ENCODE measurements at regions not wholly inside any gene's neighbourhood (a gene's known extent, or its start where the extent isn't known, plus 50 kb on each side); places are given as distances from the start of the nearest gene placed in this dataset.

- DNase-seq = no peak
- no peaks in the 10 kb centered on the region for H3K27me3 ChIP-seq (ENCODE audit: control insufficient read depth in 2 of 2, insufficient read depth in 2 of 2, low read length in 2 of 2)
- H3K36me3 ChIP-seq (replicated peaks in 1 of 2; ENCODE audit: control insufficient read depth in 1 of 2, insufficient read depth in 2 of 2, low read length in 2 of 2) = no peaks in the 10 kb centered on the region
- H3K79me2 ChIP-seq (ENCODE audit: insufficient read depth, low read length) = no peaks in the 10 kb centered on the region
- WGBS (ENCODE audit: insufficient coverage) = 86% methylated on average over 2 of the region's 5 CpGs
- H3K4me3 Mint-ChIP-seq = no peak overlapping the region
- no peak for TF ChIP-seq CTCF (IDR thresholded peaks at IDR 0.05)
- H3K27me3 Mint-ChIP-seq (ENCODE audit: low read depth in 3 of 3) = peaks cover 0 to 2% (median 0%) of the 10 kb centered on the region in 3 donors
- no peak overlapping the region for H3K9ac ChIP-seq (ENCODE audit: insufficient read depth, low read length, poor library complexity, severe bottlenecking)
- H3K4me1 Mint-ChIP-seq = no peaks in the 10 kb centered on the region
- H3K4me3 ChIP-seq (replicated peaks in 1 of 3; ENCODE audit: low read depth in 2 of 3, low read length in 3 of 3) = no peak overlapping the region
- no peak overlapping the region for H3K27ac Mint-ChIP-seq
- intact Hi-C loops (cut with micrococcal nuclease) = no loop called here
- peaks cover 0 to 10% (median 3%) of the 10 kb centered on the region in 7 donors for H3K9me3 Mint-ChIP-seq
- no peak overlapping the region for H2AFZ ChIP-seq (ENCODE audit: insufficient read depth, low read depth, low read length, poor library complexity, severe bottlenecking)
- H3K27ac ChIP-seq (ENCODE audit: low read depth in 1 of 2, low read length in 2 of 2) = no peak overlapping the region
- peaks cover 0 to under 1% of the 10 kb centered on the region in 2 donors for H3K9me3 ChIP-seq (replicated peaks in 1 of 2; ENCODE audit: control insufficient read depth in 1 of 2, insufficient read depth in 1 of 2, low read length in 2 of 2)
- H3K4me1 ChIP-seq (ENCODE audit: control insufficient read depth in 1 of 2, insufficient read depth in 2 of 2, low read length in 2 of 2) = no peaks in the 10 kb centered on the region
- no peaks in the 10 kb centered on the region for H4K20me1 ChIP-seq (ENCODE audit: insufficient read depth, low read length)
- no peaks in the 10 kb centered on the region for H3K36me3 Mint-ChIP-seq
- no peak overlapping the region for H3K4me2 ChIP-seq (replicated peaks; ENCODE audit: extremely low read depth, low read length, poor library complexity, severe bottlenecking)
Measured at GRCh38 chr2:65799141-65799854, 366.9 kb upstream of the SPRED2 start.

- Histone ChIP-seq H3K9ac (ENCODE audit: insufficient read depth, low read length, poor library complexity, severe bottlenecking) (no peak overlapping the region), H4K20me1 (ENCODE audit: insufficient read depth, low read length) (no peaks in the 10 kb centered on the region), H3K4me1 (ENCODE audit: control insufficient read depth in 1 of 2, insufficient read depth in 2 of 2, low read length in 2 of 2) (no peaks in the 10 kb centered on the region), H2AFZ (ENCODE audit: insufficient read depth, low read depth, low read length, poor library complexity, severe bottlenecking) (no peak overlapping the region), H3K79me2 (ENCODE audit: insufficient read depth, low read length) (no peaks in the 10 kb centered on the region), H3K36me3 (replicated peaks in 1 of 2; ENCODE audit: control insufficient read depth in 1 of 2, insufficient read depth in 2 of 2, low read length in 2 of 2) (no peaks in the 10 kb centered on the region), H3K27ac (ENCODE audit: low read depth in 1 of 2, low read length in 2 of 2) (no peak overlapping the region), H3K4me3 (replicated peaks in 1 of 3; ENCODE audit: low read depth in 2 of 3, low read length in 3 of 3) (no peak overlapping the region), H3K4me2 (replicated peaks; ENCODE audit: extremely low read depth, low read length, poor library complexity, severe bottlenecking) (no peak overlapping the region), H3K9me3 (replicated peaks in 1 of 2; ENCODE audit: control insufficient read depth in 1 of 2, insufficient read depth in 1 of 2, low read length in 2 of 2) (no peaks in the 10 kb centered on the region), H3K27me3 (ENCODE audit: control insufficient read depth in 2 of 2, insufficient read depth in 2 of 2, low read length in 2 of 2) (no peaks in the 10 kb centered on the region)
- Mint-ChIP-seq H3K9me3 (peaks cover 0 to 10% (median 5%) of the 10 kb centered on the region in 7 donors), H3K27ac (no peak overlapping the region), H3K4me3 (no peak overlapping the region), H3K4me1 (no peaks in the 10 kb centered on the region), H3K36me3 (no peaks in the 10 kb centered on the region), H3K27me3 (ENCODE audit: low read depth in 3 of 3) (peaks cover 0 to 2% (median 0%) of the 10 kb centered on the region in 3 donors)
- TF ChIP-seq CTCF (IDR thresholded peaks at IDR 0.05) = no peak
- intact Hi-C loops (cut with micrococcal nuclease) = no loop called here
- WGBS (ENCODE audit: insufficient coverage) = 100% methylated on average over 5 of the region's 11 CpGs
- no peak for DNase-seq
Measured at GRCh38 chr2:65798641-65799040, 366.2 kb upstream of the SPRED2 start.

Measured in CD14-positive monocyte (primary cell).